NT2/D1 (cell line): ENCODE measurements at regions not wholly inside any gene's neighbourhood (a gene's known extent, or its start where the extent isn't known, plus 50 kb on each side); places are given as distances from the start of the nearest gene placed in this dataset.

ENCODE experiments used
- SUZ12 ChIP-seq: IDR thresholded peaks from 2 replicates; pipeline ENCODE4 v1.6.1; 2011; ENCODE audit not compliant: insufficient read length, insufficient read depth; ENCODE audit errors: extremely low read depth
- YY1 ChIP-seq: IDR thresholded peaks from 2 replicates; pipeline ENCODE4 v1.6.1; 2011; ENCODE audit not compliant: insufficient read length, insufficient read depth
- ZNF274 ChIP-seq: IDR thresholded peaks from 2 replicates; pipeline ENCODE4 v1.6.1; 2011; ENCODE audit warnings: mild to moderate bottlenecking, low read depth, low read length

GRCh38 chr7:22657479-22657878 lies 69.5 kb upstream of the IL6 start:
- no peak for TF ChIP-seq ZNF274
- no peak for TF ChIP-seq SUZ12
- TF ChIP-seq YY1: no peak
